B cell (primary cell): ENCODE measurements at regions not wholly inside any gene's neighbourhood (a gene's known extent, or its start where the extent isn't known, plus 50 kb on each side); places are given as distances from the start of the nearest gene placed in this dataset.

Source experiments
- ATAC-seq: fragments of 200-7000 bp; cut with Tn5 transposase; one replicate; pipeline ENCODE4 v1.10.0; 2021; ENCODE audit warnings: low read depth, mild to moderate bottlenecking, moderate number of reproducible peaks, moderate library complexity
- CTCF ChIA-PET: fragments of 350-600 bp; sonication (Branson Sonifier 250); formaldehyde crosslinking; loops from one replicate; lab custom pipeline; 2021; ENCODE audit warnings: antibody characterized with exemption, inconsistent platforms; lab: Charles Lee
- POLR2A ChIA-PET: fragments of 350-600 bp; sonication (Branson Sonifier 250); formaldehyde crosslinking; loops from one replicate; lab custom pipeline; 2021; ENCODE audit warnings: antibody characterized with exemption; lab: Charles Lee
- DNase-seq: peaks from one replicate; pipeline ENCODE4 v3.0.0; 2013
- H2AFZ ChIP-seq: 2 replicates; pipeline ENCODE4 v1.6.1; 2012; ENCODE audit warnings: mild to moderate bottlenecking, low read depth, low read length; ENCODE audit not compliant: insufficient read depth, poor library complexity, severe bottlenecking
- H3K27ac ChIP-seq, 2 donors: 1 replicate in 1 of 2; 2 replicates in 1 of 2; pipeline ENCODE4 v1.5.1; 2012 to 2013; ENCODE audit warnings: low read length in 2 of 2, mild to moderate bottlenecking in 2 of 2, moderate library complexity in 1 of 2
- H3K27me3 ChIP-seq, 4 experiments: fragments of 200-600 bp in 1 of 4; sonication (generic) in 1 of 4; replicated peaks in 1 of 4; 1 replicate in 2 of 4; 2 replicates in 2 of 4; pipeline versions ENCODE4 v1.6.1 to v1.7.0; 2013 to 2016; ENCODE audit warnings: low read length in 3 of 4, mild to moderate bottlenecking in 2 of 4, mixed read lengths in 1 of 4, moderate library complexity in 1 of 4; ENCODE audit not compliant: insufficient read depth in 4 of 4, control insufficient read depth in 3 of 4; ENCODE audit errors: control extremely low read depth in 1 of 4
- H3K36me3 ChIP-seq, 2 experiments: replicated peaks in 1 of 2; 1 replicate in 1 of 2; 2 replicates in 1 of 2; pipeline versions ENCODE4 v1.6.1 to v1.7.1; 2013; ENCODE audit warnings: low read length in 1 of 2; ENCODE audit not compliant: insufficient read depth in 2 of 2, control insufficient read depth in 1 of 2; ENCODE audit errors: control extremely low read depth in 1 of 2, extremely low read depth in 1 of 2
- H3K4me1 ChIP-seq, 2 donors: fragments of 200-600 bp in 1 of 2; sonication (generic) in 1 of 2; 1 replicate in 1 of 2; 2 replicates in 1 of 2; pipeline versions ENCODE4 v1.5.1 to v1.6.1; 2013 to 2017; ENCODE audit warnings: low read length in 2 of 2; ENCODE audit not compliant: control insufficient read depth in 2 of 2, insufficient read depth in 2 of 2
- H3K4me2 ChIP-seq: replicated peaks from 2 replicates; pipeline ENCODE3; 2012; ENCODE audit warnings: mild to moderate bottlenecking, low read depth, low read length; ENCODE audit not compliant: poor library complexity, severe bottlenecking
- H3K4me3 ChIP-seq, 5 experiments: fragments of 200-600 bp in 1 of 5; sonication (generic) in 1 of 5; 1 replicate in 3 of 5; 2 replicates in 2 of 5; pipeline versions ENCODE4 v1.5.1 to v1.7.0; 2011 to 2016; ENCODE audit warnings: low read length in 4 of 5, mild to moderate bottlenecking in 4 of 5, low read depth in 2 of 5, control low read depth in 1 of 5, moderate library complexity in 1 of 5; ENCODE audit not compliant: insufficient read depth in 1 of 5; ENCODE audit errors: control extremely low read depth in 1 of 5, extremely low read depth in 1 of 5
- H3K79me2 ChIP-seq: fragments of 200-600 bp; sonication (generic); one replicate; pipeline ENCODE4 v1.6.0; 2016; ENCODE audit warnings: low read length; ENCODE audit not compliant: control insufficient read depth, insufficient read depth
- H3K9ac ChIP-seq: fragments of 200-600 bp; sonication (generic); 2 replicates; pipeline ENCODE4 v1.6.1; 2017; ENCODE audit warnings: mild to moderate bottlenecking, low read length, moderate library complexity
- H3K9me3 ChIP-seq, 3 donors: one replicate each; pipeline versions ENCODE4 v1.6.1 to v1.7.1; 2013; ENCODE audit warnings: low read length in 2 of 3; ENCODE audit not compliant: control insufficient read depth in 2 of 3, insufficient read depth in 1 of 3; ENCODE audit errors: control extremely low read depth in 1 of 3
- H4K20me1 ChIP-seq: 2 replicates; pipeline ENCODE4 v1.6.0; 2012; ENCODE audit warnings: mild to moderate bottlenecking, low read length; ENCODE audit not compliant: insufficient read depth, control insufficient read depth, poor library complexity, severe bottlenecking
- H3K27ac Mint-ChIP-seq: one replicate; pipeline ENCODE4 v1.8.0; 2021; ENCODE audit warnings: mixed read lengths
- H3K27me3 Mint-ChIP-seq: one replicate; pipeline ENCODE4 v1.8.0; 2021; ENCODE audit warnings: mixed read lengths
- H3K4me1 Mint-ChIP-seq: one replicate; pipeline ENCODE4 v1.8.0; 2021; ENCODE audit warnings: mixed read lengths
- H3K4me3 Mint-ChIP-seq: one replicate; pipeline ENCODE4 v1.8.0; 2021; ENCODE audit warnings: mixed read lengths
- H3K9me3 Mint-ChIP-seq: one replicate; pipeline ENCODE4 v1.8.0; 2022; ENCODE audit warnings: mixed read lengths; ENCODE audit not compliant: insufficient read depth
- EZH2 ChIP-seq: IDR thresholded peaks from 2 replicates; pipeline ENCODE4 v1.6.1; 2012; ENCODE audit warnings: borderline replicate concordance, low read depth, mild to moderate bottlenecking, moderate library complexity, low read length; ENCODE audit not compliant: insufficient read depth, poor library complexity, severe bottlenecking
- WGBS: methylation state at CpG from one replicate; pipeline ENCODE4 v1.1.5; 2013; ENCODE audit warnings: missing lambda C conversion rate; ENCODE audit not compliant: insufficient coverage; 5-methylcytosine and 5-hydroxymethylcytosine counted together
- intact Hi-C: fragments of 100-400 bp; cut with micrococcal nuclease; formaldehyde crosslinking; loops from one replicate; pipeline ENCODE4 v1.10.0; 2022
- TF ChIP-seq, protein P1 (sequence below): fragments of 200-600 bp; IDR thresholded peaks from one replicate; pipeline ENCODE4 v1.8.0; 2022; ENCODE audit warnings: antibody characterized with exemption, mild to moderate bottlenecking

DNA sequence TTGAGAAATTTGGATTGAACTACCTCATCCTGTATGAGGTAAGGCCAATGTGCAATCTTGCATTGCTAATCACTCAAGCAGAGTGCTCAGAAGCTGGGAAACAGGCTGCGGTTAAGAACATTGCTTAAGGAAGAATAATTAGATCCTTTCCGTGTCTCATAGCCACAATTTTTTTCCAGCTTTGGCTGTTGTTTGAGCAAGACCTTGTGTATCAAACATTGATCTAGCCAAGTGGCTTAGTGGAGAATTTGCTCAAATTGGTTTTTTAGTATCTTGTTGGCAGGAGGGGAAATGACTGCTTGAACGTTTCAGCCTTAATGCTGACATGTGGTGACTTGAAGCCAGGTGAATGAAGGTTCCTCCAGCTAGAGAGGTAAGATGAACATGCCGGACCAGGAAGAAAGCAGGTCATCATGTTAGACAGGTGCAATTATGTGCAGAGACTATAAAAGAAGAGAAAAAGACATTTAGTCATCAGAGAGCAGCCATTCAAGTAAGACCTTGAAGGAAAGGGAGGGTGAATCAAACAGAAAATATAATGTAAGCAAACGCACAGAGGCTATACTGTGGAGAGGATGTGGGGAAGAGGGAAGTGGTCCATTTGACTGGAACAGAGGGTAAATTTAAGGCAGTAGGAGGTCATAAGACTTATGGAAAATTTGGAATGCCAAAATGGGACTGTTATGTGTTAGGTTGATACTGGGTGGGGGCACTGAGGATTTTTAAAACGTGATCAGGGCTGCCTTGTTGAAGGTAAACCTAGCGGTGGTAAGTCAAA is 98.9 kb upstream of the CYP1B1 start:
- Histone ChIP-seq H3K27me3 (peaks cover 0 to 6% (median 2%) of the 10 kb centered on the region in 4 experiments), H3K36me3 (no peaks in the 10 kb centered on the region), H4K20me1 (no peaks in the 10 kb centered on the region), H3K4me2 (no peak overlapping the region), H3K4me1 (no peaks in the 10 kb centered on the region), H3K4me3 (peak overlapping the region in 1 of 5 experiments; percentile 1), H2AFZ (no peak overlapping the region), H3K9me3 (no peaks in the 10 kb centered on the region), H3K9ac (no peak overlapping the region), H3K79me2 (no peaks in the 10 kb centered on the region), H3K27ac (no peak overlapping the region)
- WGBS = 67% methylated on average over 5 of the region's 7 CpGs
- DNase-seq (no peak), ATAC-seq (no peak)
- CTCF ChIA-PET = no interaction called here
- TF ChIP-seq EZH2 = no peak
- TF ChIP-seq, protein P1, sequence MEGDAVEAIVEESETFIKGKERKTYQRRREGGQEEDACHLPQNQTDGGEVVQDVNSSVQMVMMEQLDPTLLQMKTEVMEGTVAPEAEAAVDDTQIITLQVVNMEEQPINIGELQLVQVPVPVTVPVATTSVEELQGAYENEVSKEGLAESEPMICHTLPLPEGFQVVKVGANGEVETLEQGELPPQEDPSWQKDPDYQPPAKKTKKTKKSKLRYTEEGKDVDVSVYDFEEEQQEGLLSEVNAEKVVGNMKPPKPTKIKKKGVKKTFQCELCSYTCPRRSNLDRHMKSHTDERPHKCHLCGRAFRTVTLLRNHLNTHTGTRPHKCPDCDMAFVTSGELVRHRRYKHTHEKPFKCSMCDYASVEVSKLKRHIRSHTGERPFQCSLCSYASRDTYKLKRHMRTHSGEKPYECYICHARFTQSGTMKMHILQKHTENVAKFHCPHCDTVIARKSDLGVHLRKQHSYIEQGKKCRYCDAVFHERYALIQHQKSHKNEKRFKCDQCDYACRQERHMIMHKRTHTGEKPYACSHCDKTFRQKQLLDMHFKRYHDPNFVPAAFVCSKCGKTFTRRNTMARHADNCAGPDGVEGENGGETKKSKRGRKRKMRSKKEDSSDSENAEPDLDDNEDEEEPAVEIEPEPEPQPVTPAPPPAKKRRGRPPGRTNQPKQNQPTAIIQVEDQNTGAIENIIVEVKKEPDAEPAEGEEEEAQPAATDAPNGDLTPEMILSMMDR = no peak
- intact Hi-C loops = no loop called here
- POLR2A ChIA-PET = no interaction called here
- H3K27ac Mint-ChIP-seq = no peak overlapping the region
- H3K27me3 Mint-ChIP-seq = peaks cover 42% of the 10 kb centered on the region
- H3K9me3 Mint-ChIP-seq = no peaks in the 10 kb centered on the region
- H3K4me3 Mint-ChIP-seq = no peak overlapping the region
- no peaks in the 10 kb centered on the region for H3K4me1 Mint-ChIP-seq

DNA sequence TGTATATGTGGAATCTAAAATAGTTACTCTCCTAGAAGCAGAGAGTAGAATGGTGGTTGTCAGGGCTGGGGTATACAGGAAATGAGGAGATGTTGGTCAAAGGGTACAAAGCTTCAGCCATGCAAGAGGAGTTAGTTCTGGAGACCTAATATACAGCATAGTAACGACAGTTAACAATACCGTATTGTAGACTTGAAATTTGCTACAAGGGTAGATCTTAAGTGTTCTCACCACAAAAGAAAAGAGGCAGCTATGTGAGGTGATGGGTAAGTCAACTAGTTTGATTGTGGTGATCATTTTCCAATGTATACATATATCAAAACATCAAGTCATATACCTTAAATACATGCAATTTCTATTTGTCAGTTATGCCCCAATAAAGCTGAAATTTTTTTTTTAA is 98.2 kb upstream of the CYP1B1 start:
- Mint-ChIP-seq H3K9me3 (no peaks in the 10 kb centered on the region), H3K27me3 (peaks cover 43% of the 10 kb centered on the region), H3K4me1 (no peaks in the 10 kb centered on the region), H3K27ac (no peak overlapping the region), H3K4me3 (no peak overlapping the region)
- no peak overlapping the region for H3K9ac ChIP-seq
- H3K4me1 ChIP-seq = no peaks in the 10 kb centered on the region
- H2AFZ ChIP-seq = no peak overlapping the region
- ChIA-PET POLR2A (no interaction called here), CTCF (no interaction called here)
- ATAC-seq (no peak), DNase-seq (no peak)
- H3K79me2 ChIP-seq = no peaks in the 10 kb centered on the region
- WGBS = no CpG with 5 or more reads among the region's 2 CpGs
- peaks cover 0 to 6% (median 2%) of the 10 kb centered on the region in 4 experiments for H3K27me3 ChIP-seq
- intact Hi-C loops = no loop called here
- no peaks in the 10 kb centered on the region for H4K20me1 ChIP-seq
- H3K4me2 ChIP-seq = no peak overlapping the region
- no peak overlapping the region for H3K27ac ChIP-seq
- H3K9me3 ChIP-seq = no peaks in the 10 kb centered on the region
- H3K36me3 ChIP-seq = no peaks in the 10 kb centered on the region
- H3K4me3 ChIP-seq = no peak overlapping the region
- TF ChIP-seq, protein P1 = no peak
- no peak for TF ChIP-seq EZH2
